ENCODE measurements at regions not wholly inside any gene's neighbourhood (a gene's known extent, or its start where the extent isn't known, plus 50 kb on each side); places are given as distances from the start of the nearest gene placed in this dataset.
A peak's percentile ranks its signal among the peaks of the same experiment; 100 is the strongest.

DNA sequence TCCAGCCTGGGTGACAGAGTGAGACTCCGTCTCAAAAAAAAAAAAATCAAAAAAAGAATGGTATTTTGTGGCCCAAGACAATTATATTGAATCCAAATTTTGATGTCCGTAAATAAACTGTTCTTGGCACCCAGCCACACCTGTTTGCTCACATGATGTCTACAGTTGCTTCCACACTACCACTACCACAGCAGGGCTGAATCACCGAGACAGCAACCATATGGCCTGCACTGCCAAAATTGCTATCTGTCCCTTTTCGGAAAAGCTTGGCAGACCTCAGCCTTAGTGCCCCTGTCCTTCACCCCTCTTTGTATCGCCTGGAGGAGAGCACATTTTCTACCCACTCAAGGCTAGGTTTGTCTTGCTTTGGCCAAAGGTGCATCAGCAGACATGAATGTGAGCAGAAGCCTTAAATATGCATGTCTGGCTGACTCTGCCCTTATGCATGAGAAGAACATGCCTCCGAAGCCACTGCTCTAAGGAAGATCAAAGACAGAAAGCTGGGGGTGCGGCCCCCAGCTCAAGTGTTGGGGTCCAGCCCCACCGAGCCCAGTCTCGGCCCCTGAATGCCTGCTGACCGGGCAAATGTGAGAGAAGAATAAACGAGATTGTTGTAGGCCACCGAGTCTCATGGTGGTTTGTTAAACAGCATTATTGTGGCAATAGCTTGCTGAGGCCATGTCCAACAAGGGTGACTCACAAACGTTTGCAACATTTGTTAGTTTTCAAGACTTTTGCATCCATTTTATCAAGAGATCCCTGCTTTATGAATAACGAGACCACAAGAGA lies 108.1 kb downstream of the TPRA1 start:
- Histone ChIP-seq H3K4me1 (no peaks in the 10 kb centered on the region), H3K36me3 (no peaks in the 10 kb centered on the region), H3K27me3 (no peaks in the 10 kb centered on the region), H3K9me3 (no peaks in the 10 kb centered on the region), H3K4me3 (no peak overlapping the region), H3K27ac (no peak overlapping the region)
- TF ChIP-seq, protein P1, sequence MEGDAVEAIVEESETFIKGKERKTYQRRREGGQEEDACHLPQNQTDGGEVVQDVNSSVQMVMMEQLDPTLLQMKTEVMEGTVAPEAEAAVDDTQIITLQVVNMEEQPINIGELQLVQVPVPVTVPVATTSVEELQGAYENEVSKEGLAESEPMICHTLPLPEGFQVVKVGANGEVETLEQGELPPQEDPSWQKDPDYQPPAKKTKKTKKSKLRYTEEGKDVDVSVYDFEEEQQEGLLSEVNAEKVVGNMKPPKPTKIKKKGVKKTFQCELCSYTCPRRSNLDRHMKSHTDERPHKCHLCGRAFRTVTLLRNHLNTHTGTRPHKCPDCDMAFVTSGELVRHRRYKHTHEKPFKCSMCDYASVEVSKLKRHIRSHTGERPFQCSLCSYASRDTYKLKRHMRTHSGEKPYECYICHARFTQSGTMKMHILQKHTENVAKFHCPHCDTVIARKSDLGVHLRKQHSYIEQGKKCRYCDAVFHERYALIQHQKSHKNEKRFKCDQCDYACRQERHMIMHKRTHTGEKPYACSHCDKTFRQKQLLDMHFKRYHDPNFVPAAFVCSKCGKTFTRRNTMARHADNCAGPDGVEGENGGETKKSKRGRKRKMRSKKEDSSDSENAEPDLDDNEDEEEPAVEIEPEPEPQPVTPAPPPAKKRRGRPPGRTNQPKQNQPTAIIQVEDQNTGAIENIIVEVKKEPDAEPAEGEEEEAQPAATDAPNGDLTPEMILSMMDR (IDR thresholded peaks at IDR 0.05), result no peak
- DNase-seq (ENCODE audit: low spot score in 2 of 2), result peak in 1 of 2 donors; percentile 33
- intact Hi-C loops (cut with DNase I), result no loop called here

DNA sequence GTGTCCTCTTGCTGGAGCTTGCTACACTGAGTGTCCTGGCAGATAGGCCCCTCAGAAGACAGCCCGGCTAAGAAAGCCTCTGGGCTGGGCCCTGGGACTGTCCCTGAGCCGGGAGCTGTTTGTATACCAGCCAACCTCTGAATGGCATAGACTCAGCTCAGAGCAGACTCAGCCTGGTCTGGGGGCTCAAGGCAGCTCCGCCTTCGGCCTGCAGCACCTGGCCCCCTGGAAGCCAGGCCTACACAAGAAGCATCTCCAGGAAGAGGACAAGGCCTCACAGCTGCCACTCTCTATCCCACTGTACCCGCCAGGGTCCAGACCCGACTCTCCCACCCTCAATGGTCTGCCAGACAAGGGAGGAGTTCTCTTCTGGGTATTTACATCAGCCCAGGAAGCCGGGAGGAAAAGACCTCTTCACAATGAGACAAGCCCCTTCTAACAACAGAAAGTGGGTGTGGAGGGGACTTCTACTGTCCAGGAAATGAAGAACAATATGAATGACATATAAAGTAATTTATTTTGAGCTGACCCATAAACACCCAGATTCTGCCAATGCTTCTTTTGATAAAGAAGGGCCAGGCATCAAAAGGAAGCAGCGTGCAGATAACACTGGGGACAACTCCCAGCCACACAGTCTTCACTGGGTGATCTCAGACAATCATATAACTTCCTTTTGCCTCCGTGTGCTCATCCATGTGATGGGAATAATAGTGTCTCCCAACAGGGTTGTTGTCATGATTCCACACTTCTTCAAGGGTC lies 110.2 kb downstream of the TPRA1 start:
- H3K9me3 ChIP-seq, result no peaks in the 10 kb centered on the region
- no peaks in the 10 kb centered on the region for H3K36me3 ChIP-seq
- intact Hi-C loops (cut with DNase I), result no loop called here
- TF ChIP-seq, protein P1 (IDR thresholded peaks at IDR 0.05), result no peak
- no peak overlapping the region for H3K27ac ChIP-seq
- H3K27me3 ChIP-seq, result no peaks in the 10 kb centered on the region
- H3K4me1 ChIP-seq, result no peaks in the 10 kb centered on the region
- H3K4me3 ChIP-seq, result no peak overlapping the region
- peak in 1 of 2 donors; percentile 53 for DNase-seq (ENCODE audit: low spot score in 2 of 2)

DNA sequence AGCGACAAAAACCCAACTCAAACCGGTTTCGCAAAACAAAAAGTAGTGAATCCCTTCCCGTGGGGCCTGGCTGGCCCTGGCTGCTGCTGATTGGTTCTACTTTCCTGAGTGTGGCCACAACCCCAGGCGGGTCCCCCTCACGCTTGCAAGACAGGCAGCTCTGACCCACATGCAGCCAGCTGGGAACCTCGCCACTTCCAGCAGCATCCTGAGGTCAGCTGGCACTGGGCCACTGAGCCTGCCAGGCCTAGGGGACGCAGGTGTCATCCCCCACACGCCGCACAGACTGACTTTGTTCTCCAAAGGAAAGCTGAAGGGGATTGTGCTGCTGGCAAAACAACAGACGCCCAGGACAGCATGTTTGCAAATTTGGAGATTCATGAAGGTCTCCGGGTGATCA lies 111.1 kb downstream of the TPRA1 start:
- Histone ChIP-seq H3K9me3 (no peaks in the 10 kb centered on the region), H3K4me1 (no peaks in the 10 kb centered on the region), H3K27me3 (no peaks in the 10 kb centered on the region), H3K4me3 (no peak overlapping the region), H3K36me3 (no peaks in the 10 kb centered on the region), H3K27ac (no peak overlapping the region)
- TF ChIP-seq, protein P1 (IDR thresholded peaks at IDR 0.05), result no peak
- no peak for DNase-seq (ENCODE audit: low spot score in 2 of 2)
- intact Hi-C loops (cut with DNase I), result no loop called here

DNA sequence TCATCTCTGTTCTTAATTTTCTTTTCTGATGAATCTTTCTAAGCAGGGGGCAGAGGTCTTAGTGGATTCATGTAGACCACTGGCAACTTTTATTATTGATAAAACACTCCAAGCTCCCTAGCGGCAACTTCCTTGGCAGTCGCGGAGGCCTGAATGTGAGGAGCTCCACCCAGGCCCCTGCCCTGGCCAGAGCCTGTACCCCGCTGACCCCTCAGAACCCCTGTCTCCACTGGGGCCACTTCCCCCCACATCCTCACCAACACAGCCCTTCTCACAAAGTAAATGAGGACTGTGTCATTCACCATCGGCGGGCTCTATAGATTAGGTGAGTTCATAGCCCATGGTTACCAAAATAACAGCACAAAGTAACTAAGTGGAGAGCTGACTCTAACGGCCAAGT lies 111.6 kb downstream of the TPRA1 start:
- no peaks in the 10 kb centered on the region for H3K4me1 ChIP-seq
- no peaks in the 10 kb centered on the region for H3K27me3 ChIP-seq
- TF ChIP-seq, protein P1 (IDR thresholded peaks at IDR 0.05), result no peak
- H3K27ac ChIP-seq, result no peak overlapping the region
- H3K4me3 ChIP-seq, result no peak overlapping the region
- no peak for DNase-seq (ENCODE audit: low spot score in 2 of 2)
- no peaks in the 10 kb centered on the region for H3K9me3 ChIP-seq
- no peaks in the 10 kb centered on the region for H3K36me3 ChIP-seq
- intact Hi-C loops (cut with DNase I), result no loop called here

DNA sequence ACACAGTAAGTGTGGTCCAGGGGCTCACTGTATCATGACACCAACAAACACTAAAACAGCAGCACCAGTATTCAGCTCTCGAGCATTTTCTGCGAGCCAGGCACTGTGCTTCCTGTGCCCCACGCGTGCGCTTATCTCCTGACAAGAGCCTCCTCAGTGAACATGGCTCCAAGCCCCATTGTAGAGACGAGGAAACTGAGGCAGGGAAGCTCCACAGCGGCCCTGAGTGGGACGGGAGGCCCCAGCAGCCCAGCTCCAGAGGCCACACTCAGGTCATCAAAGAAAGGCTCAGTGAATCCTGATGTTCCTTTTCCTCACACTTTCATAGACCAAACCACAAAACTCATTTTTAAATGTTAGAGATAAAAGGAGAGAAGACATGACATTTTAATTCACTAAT lies 113.1 kb downstream of the TPRA1 start:
- intact Hi-C loops (cut with DNase I), result no loop called here
- DNase-seq (ENCODE audit: low spot score in 2 of 2), result no peak
- TF ChIP-seq, protein P1 (IDR thresholded peaks at IDR 0.05), result no peak

More for the DNA sequence above, 113.1 kb downstream of the TPRA1 start:
- H3K27ac ChIP-seq, result no peak overlapping the region
- no peaks in the 10 kb centered on the region for H3K36me3 ChIP-seq
- H3K4me1 ChIP-seq, result no peaks in the 10 kb centered on the region
- no peaks in the 10 kb centered on the region for H3K27me3 ChIP-seq
- H3K4me3 ChIP-seq, result no peak overlapping the region
- H3K9me3 ChIP-seq, result no peaks in the 10 kb centered on the region

All from ascending aorta (tissue), 2 donors.